ENCODE measurements at regions not wholly inside any gene's neighbourhood (a gene's known extent, or its start where the extent isn't known, plus 50 kb on each side); places are given as distances from the start of the nearest gene placed in this dataset.

DNA sequence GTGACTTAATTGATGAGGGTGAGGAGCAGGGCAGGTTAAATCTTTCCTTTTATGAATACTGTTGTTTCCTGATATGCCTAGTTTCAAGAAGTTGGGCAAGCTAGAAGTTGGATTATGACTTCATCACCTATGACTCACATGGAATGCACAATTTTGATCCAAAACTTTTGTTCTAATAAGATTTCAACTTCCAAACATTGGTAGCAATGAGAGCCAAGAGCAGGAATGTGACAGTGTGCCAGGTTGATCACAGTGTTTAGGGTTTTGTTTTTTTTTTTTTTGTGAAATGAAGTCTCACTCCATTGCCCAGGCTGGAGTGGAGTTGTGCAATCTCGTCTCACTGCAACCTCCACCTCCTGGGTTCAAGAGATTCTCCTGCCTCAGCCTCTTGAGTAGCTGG, 349.4 kb downstream of the DUSP10 start:
- Histone ChIP-seq H3K27me3 (replicated peaks in 1 of 2; ENCODE audit: control insufficient read depth in 2 of 2, insufficient read depth in 2 of 2, low read length in 1 of 2) (no peaks in the 10 kb centered on the region), H3K4me3 (no peak overlapping the region), H3K4me2 (ENCODE audit: control insufficient read depth, insufficient read depth) (no peak overlapping the region), H3K27ac (ENCODE audit: control insufficient read depth, insufficient read depth) (no peak overlapping the region), H3K4me1 (ENCODE audit: control insufficient read depth, insufficient read depth, low read length) (no peaks in the 10 kb centered on the region), H4K20me1 (ENCODE audit: control insufficient read depth, insufficient read depth) (no peaks in the 10 kb centered on the region), H2AFZ (ENCODE audit: control insufficient read depth, low read depth, low read length) (no peak overlapping the region), H3K36me3 (ENCODE audit: control insufficient read depth in 2 of 2, insufficient read depth in 2 of 2, low read length in 1 of 2) (no peaks in the 10 kb centered on the region), H3K9ac (ENCODE audit: control insufficient read depth, insufficient read depth, low read length) (no peak overlapping the region), H3K79me2 (ENCODE audit: control insufficient read depth, insufficient read depth, low read length) (no peaks in the 10 kb centered on the region), H3K9me3 (replicated peaks; ENCODE audit: control insufficient read depth, insufficient read depth, low read length) (no peaks in the 10 kb centered on the region)
- no TSS peak for BruUV-seq (replicated peaks)
- ChIA-PET CTCF (no interaction called here), POLR2A (no interaction called here), RAD21 (ENCODE audit: unreplicated experiment) (interaction anchor here (1.0 kb wide), 1 partner anchor 514 kb away, joined by 3 read pairs; no protein-coding TSS in a partner anchor), SMC1A (ENCODE audit: uncharacterized antibody, unreplicated experiment) (no interaction called here)
- FAIRE-seq: no peak
- WGBS (ENCODE audit: insufficient coverage, insufficient replicate concordance, low lambda C conversion rate, missing lambda C conversion rate): 0% methylated on average over 1 of the region's 1 CpG
- no peak for ATAC-seq
- no peak for TF ChIP-seq MXI1 (IDR thresholded peaks at IDR 0.05; ENCODE audit: low read depth, low read length)
- TF ChIP-seq MYB (IDR thresholded peaks at IDR 0.05; ENCODE audit: borderline replicate concordance, low read depth, low read length): no peak
- no peak for TF ChIP-seq ZNF384 (IDR thresholded peaks at IDR 0.05; ENCODE audit: borderline replicate concordance, low read depth, low read length)
- in situ Hi-C loops (cut with MboI): no loop called here
- intact Hi-C loops (cut with micrococcal nuclease; ENCODE audit: unreplicated experiment): no loop called here
- no peak for DNase-seq (ENCODE audit: low read depth, low spot score)

DNA sequence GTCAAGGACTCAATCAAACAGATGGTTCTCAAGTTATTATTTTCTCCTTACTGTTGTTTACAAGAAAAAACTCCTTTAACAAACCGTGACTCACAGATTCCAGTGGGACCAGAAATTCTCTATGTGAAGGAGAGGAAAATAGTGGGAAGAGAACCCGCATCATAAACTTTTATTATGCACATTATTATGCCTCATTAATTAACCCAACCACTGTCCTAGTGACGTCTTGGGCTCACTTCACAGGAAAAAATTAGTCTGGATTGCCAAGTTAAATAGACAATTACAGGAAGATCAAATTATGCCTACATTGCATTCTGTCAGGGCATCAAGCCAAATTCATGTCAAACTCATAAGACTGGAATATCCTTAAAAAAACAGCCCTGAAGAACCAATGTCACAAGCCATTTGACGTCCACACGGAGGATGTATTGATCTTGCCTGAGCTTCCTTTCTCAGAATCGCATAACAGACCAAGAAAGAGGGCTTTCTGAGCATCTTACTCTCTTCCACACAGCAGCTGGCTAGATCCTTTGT, 347.8 kb downstream of the DUSP10 start:
- H3K4me2 ChIP-seq (ENCODE audit: control insufficient read depth, insufficient read depth): no peak overlapping the region
- ChIA-PET SMC1A (ENCODE audit: uncharacterized antibody, unreplicated experiment) (no interaction called here), RAD21 (ENCODE audit: unreplicated experiment) (no interaction called here), CTCF (interaction anchor here (0.6 to 1.2 kb wide), 2 partner anchors 15 to 426 kb away, joined by 3 to 4 read pairs; no protein-coding TSS in a partner anchor), POLR2A (no interaction called here)
- no peak overlapping the region for H3K9ac ChIP-seq (ENCODE audit: control insufficient read depth, insufficient read depth, low read length)
- no peaks in the 10 kb centered on the region for H3K36me3 ChIP-seq (ENCODE audit: control insufficient read depth in 2 of 2, insufficient read depth in 2 of 2, low read length in 1 of 2)
- H2AFZ ChIP-seq (ENCODE audit: control insufficient read depth, low read depth, low read length): no peak overlapping the region
- DNase-seq (ENCODE audit: low read depth, low spot score) (no peak), ATAC-seq (no peak), FAIRE-seq (no peak)
- intact Hi-C loops (cut with micrococcal nuclease; ENCODE audit: unreplicated experiment) (no loop called here), in situ Hi-C loops (cut with MboI) (no loop called here)
- TF ChIP-seq ZNF622 (IDR thresholded peaks at IDR 0.05) (no peak), KAT2A (conservative IDR thresholded peaks at IDR 0.05; ENCODE audit: control insufficient read depth, low read depth, low read length) (no peak), MYB (IDR thresholded peaks at IDR 0.05; ENCODE audit: borderline replicate concordance, low read depth, low read length) (no peak), MYC (IDR thresholded peaks at IDR 0.05; ENCODE audit: insufficient read depth, insufficient read length, insufficient replicate concordance, low read length, severe bottlenecking) (no peak)
- H3K4me1 ChIP-seq (ENCODE audit: control insufficient read depth, insufficient read depth, low read length): no peaks in the 10 kb centered on the region
- H3K27ac ChIP-seq (ENCODE audit: control insufficient read depth, insufficient read depth): no peak overlapping the region
- H3K79me2 ChIP-seq (ENCODE audit: control insufficient read depth, insufficient read depth, low read length): no peaks in the 10 kb centered on the region
- BruUV-seq (replicated peaks): no TSS peak
- no peaks in the 10 kb centered on the region for H3K27me3 ChIP-seq (replicated peaks in 1 of 2; ENCODE audit: control insufficient read depth in 2 of 2, insufficient read depth in 2 of 2, low read length in 1 of 2)
- H3K9me3 ChIP-seq (replicated peaks; ENCODE audit: control insufficient read depth, insufficient read depth, low read length): no peaks in the 10 kb centered on the region
- H4K20me1 ChIP-seq (ENCODE audit: control insufficient read depth, insufficient read depth): no peaks in the 10 kb centered on the region
- no peak overlapping the region for H3K4me3 ChIP-seq
- WGBS (ENCODE audit: insufficient coverage, insufficient replicate concordance, low lambda C conversion rate, missing lambda C conversion rate): 42% methylated on average over 6 of the region's 6 CpGs
